ENCODE measurements at regions not wholly inside any gene's neighbourhood (a gene's known extent, or its start where the extent isn't known, plus 50 kb on each side); places are given as distances from the start of the nearest gene placed in this dataset.

DNA sequence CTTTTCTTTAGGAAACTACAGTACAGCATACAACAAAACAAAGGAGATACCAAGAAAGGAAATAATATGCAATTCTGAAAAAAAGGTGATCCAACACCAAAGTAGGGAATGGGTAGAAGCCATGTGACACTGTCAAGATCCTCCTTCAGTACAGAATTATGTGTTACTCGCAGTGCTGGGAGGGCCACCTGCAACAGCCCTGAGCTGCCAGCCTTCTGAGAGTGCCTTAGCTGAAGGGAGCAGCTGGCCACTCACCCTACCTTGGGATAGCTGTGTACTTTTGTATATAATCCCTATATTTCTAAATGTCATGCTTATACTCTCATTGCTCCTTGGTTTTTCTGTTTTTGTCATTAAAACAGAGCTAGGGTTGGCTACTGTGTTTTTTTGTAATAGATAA is 1518.2 kb upstream of the PCDH20 start:
- TF ChIP-seq, protein P1, sequence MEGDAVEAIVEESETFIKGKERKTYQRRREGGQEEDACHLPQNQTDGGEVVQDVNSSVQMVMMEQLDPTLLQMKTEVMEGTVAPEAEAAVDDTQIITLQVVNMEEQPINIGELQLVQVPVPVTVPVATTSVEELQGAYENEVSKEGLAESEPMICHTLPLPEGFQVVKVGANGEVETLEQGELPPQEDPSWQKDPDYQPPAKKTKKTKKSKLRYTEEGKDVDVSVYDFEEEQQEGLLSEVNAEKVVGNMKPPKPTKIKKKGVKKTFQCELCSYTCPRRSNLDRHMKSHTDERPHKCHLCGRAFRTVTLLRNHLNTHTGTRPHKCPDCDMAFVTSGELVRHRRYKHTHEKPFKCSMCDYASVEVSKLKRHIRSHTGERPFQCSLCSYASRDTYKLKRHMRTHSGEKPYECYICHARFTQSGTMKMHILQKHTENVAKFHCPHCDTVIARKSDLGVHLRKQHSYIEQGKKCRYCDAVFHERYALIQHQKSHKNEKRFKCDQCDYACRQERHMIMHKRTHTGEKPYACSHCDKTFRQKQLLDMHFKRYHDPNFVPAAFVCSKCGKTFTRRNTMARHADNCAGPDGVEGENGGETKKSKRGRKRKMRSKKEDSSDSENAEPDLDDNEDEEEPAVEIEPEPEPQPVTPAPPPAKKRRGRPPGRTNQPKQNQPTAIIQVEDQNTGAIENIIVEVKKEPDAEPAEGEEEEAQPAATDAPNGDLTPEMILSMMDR (conservative IDR thresholded peaks at IDR 0.05), result no peak
- Histone ChIP-seq H3K27ac (ENCODE audit: insufficient read length, low read depth, low read length) (no peak overlapping the region), H3K4me1 (ENCODE audit: insufficient read depth, low read length) (no peaks in the 10 kb centered on the region), H3K56ac (ENCODE audit: insufficient read length, low read depth, low read length) (no peak overlapping the region), H3K18ac (ENCODE audit: insufficient read length, low read depth, low read length) (no peak overlapping the region), H2AK5ac (ENCODE audit: insufficient read length, low read length) (no peak overlapping the region), H4K8ac (replicated peaks; ENCODE audit: insufficient read length, low read depth, low read length) (no peak overlapping the region), H3K9me3 (ENCODE audit: control insufficient read depth, low read depth, low read length) (no peaks in the 10 kb centered on the region), H3K79me1 (ENCODE audit: insufficient read depth, low read depth, low read length, poor library complexity, severe bottlenecking) (no peaks in the 10 kb centered on the region), H3K79me2 (ENCODE audit: insufficient read depth, low read length) (no peaks in the 10 kb centered on the region), H2BK12ac (ENCODE audit: insufficient read length, low read depth, low read length) (no peak overlapping the region), H3T11ph (ENCODE audit: low read length) (no peak overlapping the region), H4K20me1 (ENCODE audit: control insufficient read depth, insufficient read depth, insufficient read length) (no peaks in the 10 kb centered on the region), H4K91ac (ENCODE audit: insufficient read length, low read depth, low read length) (no peak overlapping the region), H3K4me2 (ENCODE audit: insufficient read depth, insufficient read length, low read length) (no peak overlapping the region), H3K4ac (ENCODE audit: low read depth, low read length) (no peak overlapping the region), H4K5ac (ENCODE audit: insufficient read length, low read depth, low read length) (no peak overlapping the region), H2BK15ac (ENCODE audit: low read depth, low read length) (no peak overlapping the region), H2BK20ac (ENCODE audit: low read depth, low read length, poor library complexity, severe bottlenecking) (no peak overlapping the region), H2BK120ac (ENCODE audit: low read depth, low read length, poor library complexity, severe bottlenecking) (no peak overlapping the region), H2AFZ (ENCODE audit: low read length) (no peak overlapping the region), H3K23ac (ENCODE audit: insufficient read length, low read depth, low read length) (no peak overlapping the region), H3K23me2 (ENCODE audit: insufficient read length, low read depth, low read length, poor library complexity, severe bottlenecking) (no peaks in the 10 kb centered on the region), H3K27me3 (ENCODE audit: insufficient read depth, low read length) (no peaks in the 10 kb centered on the region), H3K14ac (ENCODE audit: insufficient read depth, low read length) (no peak overlapping the region), H2BK5ac (ENCODE audit: insufficient read length, low read length) (no peak overlapping the region), H3K9ac (ENCODE audit: extremely low read depth, insufficient read length, low read length) (no peak overlapping the region)
- no peaks in the 10 kb centered on the region for H3K9me3 Mint-ChIP-seq
- 0 out of 2 replicates have a peak, but pooled peaks cover 2% of the 10 kb centered on the region for H3K27me3 Mint-ChIP-seq (ENCODE audit: low read depth)
- no peak for DNase-seq
- peaks cover 7 to 11% of the 10 kb centered on the region in 2 experiments for H3K4me1 Mint-ChIP-seq
- H3K36me3 Mint-ChIP-seq (ENCODE audit: insufficient read depth in 1 of 3, low read depth in 3 of 3), result no peaks in the 10 kb centered on the region
- no peak overlapping the region for H3K27ac Mint-ChIP-seq
- WGBS (ENCODE audit: extremely low coverage, insufficient read length, low lambda C conversion rate), result no CpG with 5 or more reads among the region's 1 CpG
- H3K4me3 Mint-ChIP-seq, result no peak overlapping the region
